AG04449 (cell line): ENCODE measurements at regions not wholly inside any gene's neighbourhood (a gene's known extent, or its start where the extent isn't known, plus 50 kb on each side); places are given as distances from the start of the nearest gene placed in this dataset.
"Not testable (repeated sequence)": the region's sequence is repeated elsewhere in the genome, so short reads cannot be mapped to it uniquely, and the experiment has no call there.

Experiments used
- CTCF ChIA-PET: fragments of 350-600 bp; formaldehyde crosslinking; extraction: SDS; loops from one replicate; lab custom pipeline; 2021; ENCODE audit warnings: antibody characterized with exemption; lab: Yijun Ruan, JAX
- POLR2A ChIA-PET: fragments of 400-600, 350-600 bp; formaldehyde crosslinking; extraction: SDS; loops from one replicate; lab custom pipeline; 2020; ENCODE audit warnings: antibody characterized with exemption, inconsistent platforms; lab: Yijun Ruan, JAX
- DNase-seq: peaks from one replicate; pipeline ENCODE4 v3.0.0-alpha.2; 2010; ENCODE audit warnings: low read depth, low spot score
- H3K4me3 ChIP-seq: 2 replicates; pipeline ENCODE4 v1.5.1; 2011; ENCODE audit warnings: low read depth, mild to moderate bottlenecking, control low read depth, low read length
- CTCF ChIP-seq: IDR thresholded peaks from one replicate; pipeline ENCODE4 v1.5.1; 2011; ENCODE audit warnings: mild to moderate bottlenecking, moderate library complexity, low read length, control low read depth, inconsistent platforms; ENCODE audit not compliant: insufficient read depth; ENCODE audit errors: missing control alignments

GRCh38 chr4:78707268-78707667 is 68.9 kb upstream of the BMP2K start:
- DNase-seq: no peak
- H3K4me3 ChIP-seq: no peak overlapping the region
- TF ChIP-seq CTCF: no peak
- ChIA-PET POLR2A (no interaction called here), CTCF (no interaction called here)

GRCh38 chr4:78707793-78708192 is 68.4 kb upstream of the BMP2K start:
- DNase-seq: no peak
- H3K4me3 ChIP-seq: no peak overlapping the region
- CTCF ChIA-PET: no interaction called here
- POLR2A ChIA-PET: no interaction called here
- no peak for TF ChIP-seq CTCF

GRCh38 chr4:78710536-78710935 is 65.6 kb upstream of the BMP2K start:
- no peak for DNase-seq
- no peak for TF ChIP-seq CTCF
- H3K4me3 ChIP-seq: no peak overlapping the region
- ChIA-PET CTCF (interaction anchor here (0.9 kb wide), 1 partner anchor 50 kb away, joined by 3 read pairs; no protein-coding TSS in a partner anchor), POLR2A (no interaction called here)

- H3K4me3 ChIP-seq: no peak overlapping the region
- TF ChIP-seq CTCF: no peak
- DNase-seq: no peak
- CTCF ChIA-PET: no interaction called here
- POLR2A ChIA-PET: no interaction called here
Measured at GRCh38 chr4:78711676-78712075, 64.5 kb upstream of the BMP2K start.

GRCh38 chr4:78714598-78714997 is 61.6 kb upstream of the BMP2K start:
- POLR2A ChIA-PET, DNase-seq, CTCF ChIA-PET, H3K4me3 ChIP-seq: not testable (repeated sequence)

GRCh38 chr4:78715372-78715771 is 60.8 kb upstream of the BMP2K start:
- H3K4me3 ChIP-seq, POLR2A ChIA-PET, CTCF ChIA-PET, DNase-seq: not testable (repeated sequence)

GRCh38 chr4:78717712-78718111 is 58.4 kb upstream of the BMP2K start:
- POLR2A ChIA-PET, CTCF ChIA-PET, H3K4me3 ChIP-seq, DNase-seq: not testable (repeated sequence)

- ChIA-PET POLR2A (no interaction called here), CTCF (no interaction called here)
- H3K4me3 ChIP-seq: no peak overlapping the region
- no peak for TF ChIP-seq CTCF
- DNase-seq: no peak
Measured at GRCh38 chr4:78720204-78720603, 55.9 kb upstream of the BMP2K start.
